Panc1 (cell line): ENCODE measurements at regions not wholly inside any gene's neighbourhood (a gene's known extent, or its start where the extent isn't known, plus 50 kb on each side); places are given as distances from the start of the nearest gene placed in this dataset.

Experiments
- ATAC-seq: fragments of 200-7000 bp; cut with Tn5 transposase; 2 replicates; pipeline ENCODE4 v1.9.1; 2020; ENCODE audit warnings: mild to moderate bottlenecking, moderate library complexity
- BruUV-seq: library from RNA; stranded (reverse); fragments of 400-500 nt; replicated peaks from 2 replicates; lab custom pipeline; 2021; lab: Mats Ljungman, UMichigan
- CTCF ChIA-PET: fragments of 300-600 bp; sonication (Branson Sonifier 250); formaldehyde crosslinking; loops from one replicate; lab custom pipeline; 2022; ENCODE audit warnings: antibody characterized with exemption; lab: Charles Lee
- POLR2A ChIA-PET: fragments of 300-600 bp; sonication (Branson Sonifier 250); formaldehyde crosslinking; loops from one replicate; lab custom pipeline; 2022; ENCODE audit warnings: antibody characterized with exemption; lab: Charles Lee
- DNase-seq: peaks from one replicate; pipeline ENCODE4 v3.0.0-alpha.2; 2010; ENCODE audit warnings: low read depth, low spot score
- H3K27ac ChIP-seq: 2 replicates; pipeline ENCODE4 v1.5.1; 2011; ENCODE audit warnings: mild to moderate bottlenecking, low read length, inconsistent platforms
- H3K27me3 ChIP-seq: fragments of 200-500 bp; sonication (Bioruptor generic); 2 replicates; pipeline ENCODE4 v1.6.0; 2014; ENCODE audit warnings: low read length, inconsistent platforms; ENCODE audit not compliant: control insufficient read depth, insufficient read depth
- H3K36me3 ChIP-seq: fragments of 200-500 bp; sonication (Bioruptor generic); 2 replicates; pipeline ENCODE4 v1.5.1; 2014; ENCODE audit warnings: inconsistent platforms, mild to moderate bottlenecking, low read length, moderate library complexity; ENCODE audit not compliant: control insufficient read depth, insufficient read depth
- H3K4me1 ChIP-seq: 2 replicates; pipeline ENCODE4 v1.5.1; 2011; ENCODE audit warnings: inconsistent platforms, mild to moderate bottlenecking, low read length, moderate library complexity; ENCODE audit not compliant: control insufficient read depth, insufficient read depth
- H3K4me3 ChIP-seq, 2 experiments: 2 replicates each; pipeline ENCODE4 v1.5.1; 2011 to 2012; ENCODE audit warnings: low read depth in 2 of 2, low read length in 2 of 2, mild to moderate bottlenecking in 2 of 2, inconsistent platforms in 1 of 2, moderate library complexity in 1 of 2
- H3K9me3 ChIP-seq: fragments of 200-500 bp; sonication (Bioruptor generic); 2 replicates; pipeline ENCODE4 v1.5.1; 2014; ENCODE audit warnings: low read depth, mild to moderate bottlenecking, inconsistent platforms, low read length, moderate library complexity; ENCODE audit not compliant: control insufficient read depth, insufficient read depth
- CTCF ChIP-seq: fragments of 450-650 bp; IDR thresholded peaks from 2 replicates; pipeline ENCODE4 v1.5.1; 2017; ENCODE audit warnings: mild to moderate bottlenecking
- POLR2AphosphoS5 ChIP-seq: IDR thresholded peaks from 2 replicates; pipeline ENCODE4 v1.6.1; 2012; ENCODE audit warnings: mild to moderate bottlenecking, low read depth, low read length, moderate library complexity
- REST ChIP-seq, 2 experiments: IDR thresholded peaks; 2 replicates each; pipeline ENCODE4 v1.6.1; 2011 to 2012; ENCODE audit warnings: low read depth in 2 of 2, control low read depth in 1 of 2, low read length in 1 of 2, mild to moderate bottlenecking in 1 of 2, moderate library complexity in 1 of 2; ENCODE audit not compliant: insufficient read depth in 1 of 2
- SIN3A ChIP-seq: IDR thresholded peaks from 2 replicates; pipeline ENCODE4 v1.6.1; 2012; ENCODE audit warnings: low read depth, mild to moderate bottlenecking, low read length, moderate library complexity, borderline replicate concordance; ENCODE audit not compliant: insufficient read depth
- TCF7L2 ChIP-seq: IDR thresholded peaks from 2 replicates; pipeline ENCODE4 v1.6.1; 2011; ENCODE audit warnings: mild to moderate bottlenecking, low read depth, low read length, inconsistent platforms
- in situ Hi-C: cut with HindIII; loops from 2 replicates; pipeline ENCODE4 v1.10.0; 2016; ENCODE audit warnings: low sequenced_read_pairs, low pct_unique_long_range_greater_than_20kb
- intact Hi-C: fragments of 100-400 bp; cut with micrococcal nuclease; formaldehyde crosslinking; loops from one replicate; pipeline ENCODE4 v1.10.0; 2022; ENCODE audit not compliant: unreplicated experiment

GRCh38 chr13:85671336-85671735, 127.9 kb downstream of the SLITRK6 start:
- H3K9me3 ChIP-seq: peaks cover 3% of the 10 kb centered on the region; the same call in 1 of the 2 replicates
- no peak for DNase-seq
- intact Hi-C loops (no loop called here), in situ Hi-C loops (no loop called here)
- TF ChIP-seq POLR2AphosphoS5: no peak
- no peak for TF ChIP-seq CTCF
- no peak for TF ChIP-seq TCF7L2
- TF ChIP-seq REST (IDR thresholded peaks at IDR 0.05; ENCODE audit: insufficient read depth in 1 of 2, low read depth in 2 of 2, low read length in 1 of 2): no peak
- no peaks in the 10 kb centered on the region for H3K36me3 ChIP-seq
- no peak overlapping the region for H3K4me3 ChIP-seq
- ChIA-PET POLR2A (no interaction called here), CTCF (no interaction called here)
- ATAC-seq: no peak
- no peak overlapping the region for H3K27ac ChIP-seq
- no peaks in the 10 kb centered on the region for H3K4me1 ChIP-seq
- BruUV-seq: no TSS peak
- H3K27me3 ChIP-seq: no peaks in the 10 kb centered on the region

DNA sequence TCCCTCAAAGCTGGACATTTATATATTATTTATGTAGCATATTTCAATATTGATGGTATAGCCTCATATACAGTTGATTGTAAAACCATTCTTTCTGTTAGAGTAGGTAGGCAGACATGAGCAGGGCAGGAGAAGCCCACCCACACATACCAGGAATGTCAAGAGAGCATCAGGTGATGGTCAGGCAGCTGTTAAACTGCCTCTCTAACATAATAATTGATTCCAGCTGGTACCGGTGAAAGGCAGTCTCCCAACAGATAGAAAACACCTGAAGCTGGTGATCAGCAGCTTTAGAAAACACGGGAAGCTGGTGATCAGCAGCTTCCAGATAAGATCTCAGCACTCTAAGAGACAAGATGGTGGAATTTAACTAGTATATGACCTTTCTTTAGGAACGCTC, 132.9 kb downstream of the SLITRK6 start:
- intact Hi-C loops: no loop called here
- H3K9me3 ChIP-seq: no peaks in the 10 kb centered on the region
- in situ Hi-C loops: no loop called here
- ChIA-PET CTCF (no interaction called here), POLR2A (no interaction called here)
- no peak overlapping the region for H3K27ac ChIP-seq
- TF ChIP-seq POLR2AphosphoS5: no peak
- no peak for TF ChIP-seq TCF7L2
- TF ChIP-seq SIN3A: no peak
- no peak for TF ChIP-seq REST (IDR thresholded peaks at IDR 0.05; ENCODE audit: insufficient read depth in 1 of 2, low read depth in 2 of 2, low read length in 1 of 2)
- TF ChIP-seq CTCF: no peak
- H3K4me1 ChIP-seq: no peaks in the 10 kb centered on the region
- H3K36me3 ChIP-seq: no peaks in the 10 kb centered on the region; the same call in 1 of the 2 replicates
- H3K4me3 ChIP-seq: no peak overlapping the region
- no TSS peak for BruUV-seq
- H3K27me3 ChIP-seq: no peaks in the 10 kb centered on the region
- ATAC-seq: no peak
- no peak for DNase-seq
